GM03348 (cell line): ENCODE measurements at regions not wholly inside any gene's neighbourhood (a gene's known extent, or its start where the extent isn't known, plus 50 kb on each side); places are given as distances from the start of the nearest gene placed in this dataset.
"Not testable (repeated sequence)": the region's sequence is repeated elsewhere in the genome, so short reads cannot be mapped to it uniquely, and the experiment has no call there.

Experiments used
- DNase-seq: peaks from one replicate; pipeline ENCODE4 v3.0.0; 2012; ENCODE audit warnings: low spot score

DNA sequence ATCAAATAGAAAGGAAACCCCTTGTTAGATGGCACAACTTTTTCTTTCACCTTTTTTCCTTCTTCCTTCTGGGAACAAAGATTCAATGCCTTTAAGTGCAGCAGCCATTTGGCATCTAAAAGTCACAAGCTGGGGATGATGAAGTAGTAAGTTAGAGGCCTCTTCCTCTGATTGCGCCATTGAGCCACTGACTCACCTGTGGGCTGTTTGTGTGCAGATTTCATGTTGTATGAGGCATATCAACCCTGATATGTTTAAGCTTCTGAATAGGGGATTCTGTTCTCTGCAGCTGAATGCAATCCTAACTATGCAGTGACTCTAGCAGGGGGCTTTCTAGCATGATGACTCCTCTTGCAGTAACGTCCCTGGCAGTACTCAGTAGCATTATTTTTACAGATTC lies 599.9 kb downstream of the CSNK1G3 start:
- no peak for DNase-seq

DNA sequence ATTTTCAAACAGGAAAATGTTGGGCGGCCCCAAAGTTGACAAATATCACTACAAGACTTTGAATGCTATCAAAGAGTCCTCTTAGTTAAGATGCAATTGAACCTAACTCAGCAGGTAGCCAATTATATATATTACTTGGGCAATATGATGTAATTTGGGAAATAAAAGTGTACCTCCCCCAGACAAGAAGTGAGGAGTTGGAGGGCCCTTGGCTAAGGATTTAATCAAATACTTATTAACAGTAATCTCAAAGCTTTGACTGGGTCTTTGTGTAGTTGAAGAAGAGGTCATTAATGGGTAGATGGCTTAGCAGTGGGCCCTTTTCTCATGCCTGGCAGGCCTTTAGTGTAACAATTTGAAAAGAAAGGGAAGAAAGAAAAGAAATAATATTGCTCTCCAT lies 599.0 kb downstream of the CSNK1G3 start:
- no peak for DNase-seq

DNA sequence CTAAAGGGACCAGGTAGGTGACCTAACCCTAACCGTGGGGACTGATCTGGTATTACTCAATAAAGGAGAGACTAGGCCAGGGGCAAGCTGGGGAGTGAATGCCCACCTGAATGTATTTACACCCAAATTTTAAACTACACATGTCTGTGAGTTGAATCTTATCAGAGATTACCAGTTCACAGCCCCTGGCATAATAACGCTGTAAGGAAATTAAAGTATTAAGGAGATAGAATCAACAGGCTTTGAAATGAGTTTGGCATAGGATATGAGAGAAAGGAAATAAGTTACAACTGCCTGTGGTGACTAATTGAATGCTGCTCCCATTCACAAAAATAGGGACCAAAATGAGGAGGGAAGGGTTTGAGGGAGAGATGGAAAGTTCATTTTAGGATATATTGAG lies 593.3 kb downstream of the CSNK1G3 start:
- DNase-seq, result no peak

DNA sequence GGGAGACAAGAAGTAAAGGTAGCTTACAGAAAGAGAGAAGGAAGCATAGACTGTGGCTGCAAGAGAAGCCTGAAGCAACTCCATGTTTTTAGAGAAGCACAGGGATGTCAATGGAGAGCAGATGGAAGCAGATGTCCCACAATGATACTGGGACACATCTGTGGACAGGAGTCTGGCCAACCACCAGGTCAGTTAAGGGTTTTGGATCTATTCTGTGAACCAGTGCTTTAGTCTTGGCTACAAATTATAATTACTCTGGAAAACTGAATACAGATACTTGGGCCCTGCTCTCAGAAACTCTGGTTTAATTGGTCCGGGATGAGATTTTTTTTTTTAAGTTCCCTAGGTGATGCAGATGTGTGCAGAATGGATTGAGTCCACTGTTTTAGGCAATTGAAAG lies 592.8 kb downstream of the CSNK1G3 start:
- no peak for DNase-seq

DNA sequence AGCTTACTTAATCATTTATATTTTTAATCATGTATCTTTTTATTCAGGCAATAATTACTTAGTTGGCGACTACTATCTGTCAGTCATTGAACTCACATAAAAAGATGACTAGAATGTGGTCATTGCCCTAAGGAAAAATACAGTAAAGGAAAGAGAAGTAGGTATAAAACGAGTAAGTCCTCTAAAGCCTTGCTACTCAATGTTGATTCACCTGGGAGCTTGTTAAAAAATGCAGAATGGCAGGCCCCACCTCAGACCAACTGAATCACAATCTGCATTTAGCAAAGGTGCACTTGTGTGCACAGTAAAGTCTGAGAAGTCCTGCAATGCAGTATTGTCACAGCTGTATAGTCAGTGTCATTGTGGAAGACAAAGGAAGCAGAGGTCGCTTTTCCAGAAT lies 592.4 kb downstream of the CSNK1G3 start:
- DNase-seq, result no peak

DNA sequence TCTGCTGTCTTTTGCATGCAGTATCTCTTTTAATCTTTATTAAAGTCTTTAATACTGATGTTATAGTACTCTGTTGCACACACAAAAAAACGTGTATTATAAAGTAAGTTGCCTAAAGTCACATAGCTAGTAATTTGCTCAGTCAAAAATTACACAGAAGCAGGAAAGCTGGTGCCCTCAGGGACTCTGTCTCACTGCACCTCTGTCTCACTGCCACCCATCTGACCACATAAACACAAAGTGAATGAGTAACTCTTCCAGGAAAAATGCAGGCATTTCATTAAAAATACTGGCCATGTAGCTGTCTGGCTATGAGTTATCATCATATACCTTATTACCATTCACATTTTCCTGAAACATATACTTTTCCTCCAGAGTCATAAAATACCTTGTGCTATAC lies 591.7 kb downstream of the CSNK1G3 start:
- no peak for DNase-seq

DNA sequence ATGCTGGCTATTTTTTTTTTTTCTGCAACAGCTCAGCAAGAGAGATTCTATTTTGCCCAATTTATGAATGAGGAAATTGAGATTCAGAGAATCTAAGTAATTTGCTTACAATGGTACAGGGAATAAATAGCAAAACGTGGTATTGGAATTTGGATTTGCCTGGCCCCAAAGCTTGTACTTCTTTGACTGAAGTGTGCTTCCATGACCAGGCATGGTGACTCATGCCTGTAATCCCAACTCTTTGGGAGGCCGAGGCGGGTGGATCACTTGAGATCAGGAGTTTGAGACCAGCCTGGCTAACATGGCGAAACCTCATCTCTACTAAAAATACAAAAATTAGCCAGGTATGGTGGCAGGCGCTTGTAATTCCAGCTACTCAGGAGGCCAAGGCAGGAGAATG lies 591.1 kb downstream of the CSNK1G3 start:
- DNase-seq, result not testable (repeated sequence)

DNA sequence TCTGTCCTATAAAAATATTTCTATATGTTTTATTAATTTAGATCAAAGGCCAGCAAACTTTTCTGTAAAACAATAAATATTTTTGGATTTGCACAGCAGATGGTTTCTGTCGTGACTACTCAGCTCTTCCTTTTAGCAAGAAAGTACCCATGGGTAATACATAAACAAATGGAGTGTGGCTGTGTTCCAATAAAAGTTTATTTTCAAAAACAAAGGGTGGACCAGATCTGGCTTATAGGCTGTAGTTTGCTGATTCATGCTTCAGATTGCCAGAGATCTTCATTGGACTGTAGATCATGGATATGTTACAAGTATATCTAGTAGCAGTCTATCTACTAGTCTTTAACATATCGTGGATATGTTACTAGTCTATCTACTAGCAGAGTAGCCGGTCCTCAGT lies 590.5 kb downstream of the CSNK1G3 start:
- DNase-seq, result no peak

DNA sequence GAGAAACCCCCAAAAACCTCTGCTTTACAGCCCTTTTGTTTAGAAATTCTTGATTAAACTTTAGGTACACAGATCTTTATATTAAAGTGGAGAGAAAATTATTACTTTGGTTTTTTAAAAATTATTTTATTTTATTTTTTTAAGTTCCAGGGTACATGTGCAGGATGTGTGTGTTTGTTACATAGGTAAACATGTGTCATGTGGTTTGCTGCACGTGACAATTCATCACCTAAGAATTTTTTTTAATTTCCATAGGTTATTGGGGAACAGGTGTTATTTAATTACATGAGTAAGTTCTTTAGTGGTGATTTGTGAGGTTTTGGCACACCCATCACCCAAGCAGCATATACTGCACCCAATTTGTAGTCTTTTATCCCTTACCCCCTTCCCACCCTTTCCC lies 581.7 kb downstream of the CSNK1G3 start:
- DNase-seq, result no peak

DNA sequence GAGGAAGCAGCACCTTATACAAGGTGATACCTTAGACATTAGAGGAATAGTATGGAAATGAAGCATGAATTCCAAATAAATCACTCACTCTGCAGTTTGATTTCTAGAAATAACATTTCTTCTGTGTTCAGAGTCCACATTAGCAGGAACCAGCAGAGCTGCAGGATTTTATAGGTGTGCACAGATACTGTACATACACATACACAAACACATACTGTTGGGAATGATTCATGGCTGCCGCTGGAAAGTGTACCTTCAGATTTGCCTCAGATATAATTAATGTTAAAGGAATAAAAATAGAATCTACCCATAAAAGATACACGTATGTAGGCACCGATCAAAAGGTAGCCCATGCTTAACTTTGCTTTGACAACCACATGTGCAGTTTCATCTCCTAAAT lies 578.1 kb downstream of the CSNK1G3 start:
- DNase-seq, result no peak

DNA sequence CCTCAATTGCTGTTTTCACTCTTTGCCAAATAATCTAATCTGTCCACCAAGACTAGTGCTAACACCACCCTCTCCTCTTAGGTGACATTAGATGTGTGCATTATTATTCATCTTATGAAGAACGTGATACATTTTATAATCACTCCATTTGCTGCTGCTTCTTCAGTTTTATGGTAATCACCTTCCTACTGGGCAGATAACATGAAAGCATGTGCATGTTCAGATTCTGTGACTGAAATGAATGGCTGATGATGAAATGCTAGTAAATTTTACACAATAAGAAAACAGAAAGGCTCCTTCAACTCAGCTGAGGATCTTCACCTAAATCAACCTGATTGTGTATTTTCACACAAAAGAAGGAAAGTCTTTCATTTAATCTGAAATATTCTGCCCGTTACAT lies 577.6 kb downstream of the CSNK1G3 start:
- DNase-seq, result no peak

DNA sequence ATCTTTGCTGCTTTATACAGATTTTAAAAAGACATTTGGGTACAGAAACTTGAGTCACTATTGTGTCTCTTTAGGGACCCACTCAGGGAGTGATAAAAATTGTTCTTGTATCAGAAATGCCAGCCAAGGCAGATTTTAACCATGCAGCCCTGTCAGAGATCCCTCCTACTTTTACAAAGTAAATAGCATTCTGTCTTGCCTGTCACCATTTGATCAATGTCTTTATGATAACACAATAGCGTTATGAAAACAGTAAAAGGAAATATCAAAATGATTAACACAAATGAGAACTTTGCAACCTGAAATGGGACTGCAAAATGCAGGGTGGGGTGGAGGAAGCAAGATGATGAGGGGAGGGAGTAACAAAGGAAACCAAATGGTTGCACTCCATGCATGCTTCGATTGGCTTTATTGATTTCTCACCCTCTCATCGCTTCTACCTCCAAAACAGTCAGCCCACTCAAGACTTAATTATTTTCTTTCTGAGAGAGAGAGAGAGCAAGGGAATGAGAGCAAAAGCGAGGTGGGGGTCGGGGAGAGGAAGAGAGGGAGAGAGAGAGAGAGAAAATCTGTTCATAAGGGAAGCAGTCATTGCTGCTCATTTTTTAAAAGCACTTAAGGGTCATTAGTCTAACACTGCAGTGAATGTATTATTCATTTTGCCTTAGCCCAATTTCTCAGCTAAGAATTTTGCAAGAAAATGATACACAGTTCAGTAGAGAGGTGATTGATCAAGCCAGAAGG lies 576.5 kb downstream of the CSNK1G3 start:
- no peak for DNase-seq

DNA sequence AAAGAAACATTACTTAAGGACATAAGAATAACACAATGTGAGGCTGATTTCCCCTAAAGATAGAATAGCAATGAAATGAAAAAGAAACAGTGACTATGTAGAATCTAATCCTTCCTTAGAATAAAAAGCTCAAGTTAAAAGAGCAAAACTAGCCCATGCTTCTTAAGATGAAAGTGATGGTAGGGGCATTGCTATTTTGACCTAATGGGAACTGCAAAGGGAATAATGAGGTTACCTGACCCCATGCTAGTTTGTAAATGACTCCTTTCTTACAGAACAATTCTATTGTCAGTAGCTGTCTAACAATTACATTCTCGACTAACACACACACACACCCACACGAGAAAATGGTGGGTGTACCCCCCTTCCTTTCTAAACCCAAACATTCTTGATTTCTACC lies 575.8 kb downstream of the CSNK1G3 start:
- DNase-seq, result no peak

DNA sequence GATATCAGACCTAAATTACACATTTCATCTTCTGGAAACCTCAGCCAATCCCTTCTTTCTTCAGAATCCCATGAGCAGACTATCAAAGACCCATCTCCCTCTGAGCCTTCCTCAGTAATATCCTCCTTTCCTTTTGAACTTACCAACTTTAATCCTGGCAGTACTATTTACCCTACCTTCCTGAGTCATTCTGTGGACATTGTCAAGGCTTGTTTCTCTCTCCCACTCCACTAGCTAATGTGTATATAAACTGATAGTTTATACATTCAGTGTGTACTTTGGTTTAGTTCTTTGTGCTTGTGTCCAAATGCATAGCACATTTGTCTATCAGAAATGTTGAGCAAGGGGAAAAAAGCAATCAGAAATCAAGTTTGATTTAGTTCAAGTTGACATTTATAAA lies 568.3 kb downstream of the CSNK1G3 start:
- DNase-seq, result no peak

DNA sequence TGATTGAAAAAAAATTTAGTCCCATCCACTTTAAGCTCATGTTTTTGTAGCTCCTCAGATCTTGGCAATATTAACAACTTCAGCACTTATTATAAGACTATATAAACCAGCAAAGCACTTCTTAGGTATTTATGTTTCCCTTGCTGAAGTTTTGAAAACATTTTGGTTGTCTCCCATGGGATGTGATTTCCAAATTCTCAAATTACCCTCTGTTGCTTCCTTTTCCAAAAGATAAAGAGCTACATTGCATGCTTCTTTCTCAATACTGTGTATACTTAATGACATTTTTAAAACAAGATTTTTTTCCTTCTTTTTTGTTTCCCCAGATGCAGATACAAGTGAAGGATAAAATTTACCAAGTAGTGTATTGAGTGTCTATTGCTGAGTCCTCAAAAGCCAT lies 567.1 kb downstream of the CSNK1G3 start:
- DNase-seq, result no peak

DNA sequence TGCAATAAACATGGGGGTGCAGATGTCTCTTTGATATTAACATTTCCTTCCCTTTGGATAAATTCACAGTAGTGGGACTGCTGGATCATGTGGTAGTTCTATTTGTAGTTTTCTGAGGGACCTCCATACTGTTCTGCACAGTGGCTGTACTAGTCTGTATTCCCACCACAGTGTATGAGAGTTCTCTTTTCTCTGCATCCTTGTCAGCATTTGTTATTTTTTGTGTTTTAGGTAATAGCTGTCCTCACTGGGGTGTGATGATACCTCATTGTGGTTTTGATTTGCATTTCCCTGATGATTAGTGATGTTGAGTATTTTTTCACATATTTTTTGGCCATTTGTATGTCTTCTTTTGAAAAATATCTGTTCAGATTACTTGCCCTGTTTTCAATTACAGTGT lies 562.5 kb downstream of the CSNK1G3 start:
- DNase-seq, result no peak

DNA sequence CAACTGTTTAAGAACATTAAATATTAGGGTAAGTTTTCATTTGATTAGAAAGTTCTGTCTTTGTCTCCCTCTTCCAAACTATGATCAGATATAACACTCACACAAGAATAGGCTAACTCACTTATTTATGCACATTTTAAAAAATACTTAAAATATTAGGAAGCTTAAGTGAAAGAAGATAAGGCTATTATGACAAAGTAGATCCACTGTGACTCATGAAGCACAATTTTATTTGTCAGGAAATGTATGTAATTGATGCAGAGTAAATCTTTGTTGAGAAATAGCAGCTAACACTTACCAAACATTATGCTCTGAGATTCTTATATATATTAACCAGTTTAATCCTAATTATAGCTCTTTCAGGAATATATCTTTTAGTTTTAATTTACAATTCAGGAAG lies 560.6 kb downstream of the CSNK1G3 start:
- DNase-seq, result no peak

DNA sequence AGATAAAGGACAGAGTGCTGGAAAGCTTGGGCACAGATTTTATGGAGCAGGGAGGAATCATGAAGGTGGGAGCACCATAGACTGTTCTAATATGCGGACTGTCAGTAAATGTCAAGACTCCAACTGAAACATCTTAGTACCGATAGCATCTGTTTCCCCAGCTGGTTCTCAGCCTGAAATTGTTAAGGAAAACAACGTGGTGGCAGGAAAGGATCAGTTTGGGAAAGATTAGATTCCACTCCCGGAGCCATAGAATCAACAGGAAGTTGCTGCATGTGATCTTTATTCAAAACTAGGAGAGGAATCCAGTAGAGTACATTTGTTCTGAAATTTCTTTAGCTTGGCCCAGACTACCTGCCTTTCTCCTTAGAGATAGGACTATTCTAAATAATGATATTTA lies 559.1 kb downstream of the CSNK1G3 start:
- DNase-seq, result no peak

DNA sequence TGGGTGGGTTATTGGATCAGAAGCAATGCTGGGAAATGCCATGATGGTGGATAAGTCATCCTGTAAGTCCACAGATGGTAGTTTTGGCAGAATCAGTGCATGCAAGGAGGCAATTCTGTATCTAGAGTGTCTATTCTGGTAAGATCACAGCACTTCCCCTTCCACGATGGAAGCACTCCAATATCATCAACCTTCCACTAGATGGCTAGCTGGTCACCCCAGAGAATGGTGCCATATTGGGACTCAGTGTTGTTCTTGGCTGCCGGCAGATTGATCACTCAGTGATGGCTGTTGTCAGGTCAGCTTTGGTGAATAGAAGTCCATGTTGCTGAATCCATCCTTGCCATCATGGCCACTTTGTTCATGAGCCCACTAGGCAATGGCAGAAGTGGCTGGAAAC lies 553.5 kb downstream of the CSNK1G3 start:
- DNase-seq, result no peak

DNA sequence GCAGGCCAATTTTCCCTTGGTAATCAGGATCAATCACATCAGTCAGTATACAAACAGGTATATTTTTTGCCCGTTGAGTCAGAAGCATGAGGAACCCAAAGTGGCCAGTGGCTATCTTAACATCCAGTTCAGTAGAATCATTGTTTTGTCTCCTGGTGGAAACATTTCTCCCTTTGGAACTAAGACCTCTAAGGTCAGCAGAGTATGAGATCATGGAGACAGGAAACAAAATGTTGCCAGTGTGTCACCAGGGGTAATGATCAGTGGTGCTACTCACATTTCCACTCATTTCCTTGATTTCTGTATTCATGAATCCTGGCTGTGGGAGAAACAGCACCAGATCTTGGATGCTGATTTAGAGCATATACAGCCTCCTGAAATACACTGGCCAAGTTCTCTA lies 553.0 kb downstream of the CSNK1G3 start:
- no peak for DNase-seq

DNA sequence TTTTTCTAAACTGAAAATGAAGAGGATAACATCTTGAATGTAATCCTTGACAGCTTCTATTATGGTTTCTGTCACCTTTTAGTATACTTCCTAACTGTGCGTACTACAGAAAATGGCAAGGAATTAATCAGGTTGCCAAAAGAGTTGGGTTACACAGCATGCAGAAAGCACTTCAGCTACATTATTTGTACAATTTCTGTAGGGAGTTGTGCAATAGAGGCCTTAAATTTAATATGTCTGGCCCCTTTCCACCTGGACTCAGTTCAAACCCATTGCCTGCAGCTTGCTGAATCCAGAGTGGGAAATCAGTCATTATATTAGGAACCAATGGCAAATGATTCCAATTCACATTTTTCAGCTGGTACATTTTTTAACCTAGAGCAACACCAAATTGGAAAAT lies 549.7 kb downstream of the CSNK1G3 start:
- DNase-seq, result no peak

DNA sequence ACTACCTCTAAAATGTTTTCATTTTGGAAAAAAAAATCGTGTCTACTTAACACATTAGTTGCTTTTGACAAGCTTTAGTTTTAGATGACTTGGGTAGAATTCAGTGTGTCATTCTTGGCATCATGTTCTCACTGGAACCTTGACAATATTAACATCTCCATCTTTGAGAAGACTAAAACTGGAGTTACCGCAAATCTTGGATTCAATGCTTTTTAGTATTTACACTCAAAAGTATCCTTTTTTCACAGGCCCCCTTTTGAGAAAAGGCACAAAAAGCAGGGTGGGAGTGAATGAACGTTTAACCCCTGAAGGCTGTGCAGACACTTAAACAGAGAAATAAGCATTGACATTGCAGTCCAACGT lies 549.1 kb downstream of the CSNK1G3 start:
- no peak for DNase-seq

DNA sequence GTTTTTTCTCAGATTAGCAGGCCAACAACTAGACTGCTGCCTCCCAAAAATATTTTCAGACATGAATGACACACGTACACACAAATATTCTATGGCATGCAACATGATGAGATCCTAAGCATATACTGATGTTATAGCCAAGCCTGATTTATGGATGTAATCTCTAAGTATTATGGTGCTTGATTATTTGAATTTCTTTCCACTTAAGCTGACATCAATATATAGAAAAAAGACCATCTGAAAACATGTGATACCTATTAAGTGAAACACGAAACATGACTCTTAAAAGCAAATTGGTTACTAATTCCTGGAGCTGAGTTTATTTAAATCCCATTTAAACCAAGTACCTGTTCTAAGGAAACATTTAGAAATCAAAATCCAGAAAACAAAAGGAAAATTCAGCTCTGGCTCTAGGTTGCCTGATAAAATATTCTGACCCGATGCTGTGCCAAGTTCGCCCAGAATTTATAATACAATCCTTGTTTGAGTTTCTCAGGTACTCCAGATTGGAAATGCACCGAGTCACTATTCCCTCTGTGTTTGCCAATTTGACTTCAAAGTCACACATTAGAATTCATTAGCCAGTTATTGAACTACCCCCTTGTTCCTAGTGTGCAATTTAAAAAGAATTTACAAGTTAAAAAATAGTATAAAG lies 548.6 kb downstream of the CSNK1G3 start:
- no peak for DNase-seq

DNA sequence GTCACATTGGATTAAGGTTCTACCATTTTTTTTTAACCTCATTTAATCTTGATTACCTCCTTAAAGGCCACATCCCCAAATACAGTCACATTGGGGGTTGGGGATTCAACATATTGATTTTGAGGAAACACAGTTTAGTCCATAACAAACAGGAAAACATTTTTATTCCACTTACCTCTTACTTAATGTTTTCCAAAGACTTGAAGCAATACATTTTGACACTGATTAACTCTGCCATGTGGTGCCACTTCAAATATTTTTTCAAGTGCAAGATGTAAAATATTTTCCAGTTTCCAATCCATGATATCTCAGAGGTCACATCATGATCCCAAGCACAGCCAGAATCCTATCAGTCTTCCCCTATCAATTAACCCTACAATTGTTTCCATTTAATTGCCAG lies 548.0 kb downstream of the CSNK1G3 start:
- no peak for DNase-seq
